NCI-H146 treated with DMSO at 0.1 percent for 48 hours (cell line): ENCODE measurements at regions not wholly inside any gene's neighbourhood (a gene's known extent, or its start where the extent isn't known, plus 50 kb on each side); places are given as distances from the start of the nearest gene placed in this dataset.
A peak's percentile ranks its signal among the peaks of the same experiment; 100 is the strongest.

Experiments
- DNase-seq: peaks from one replicate; lab custom pipeline; 2025; ENCODE audit not compliant: unreplicated experiment; lab: John Stamatoyannopoulos, UW

DNA sequence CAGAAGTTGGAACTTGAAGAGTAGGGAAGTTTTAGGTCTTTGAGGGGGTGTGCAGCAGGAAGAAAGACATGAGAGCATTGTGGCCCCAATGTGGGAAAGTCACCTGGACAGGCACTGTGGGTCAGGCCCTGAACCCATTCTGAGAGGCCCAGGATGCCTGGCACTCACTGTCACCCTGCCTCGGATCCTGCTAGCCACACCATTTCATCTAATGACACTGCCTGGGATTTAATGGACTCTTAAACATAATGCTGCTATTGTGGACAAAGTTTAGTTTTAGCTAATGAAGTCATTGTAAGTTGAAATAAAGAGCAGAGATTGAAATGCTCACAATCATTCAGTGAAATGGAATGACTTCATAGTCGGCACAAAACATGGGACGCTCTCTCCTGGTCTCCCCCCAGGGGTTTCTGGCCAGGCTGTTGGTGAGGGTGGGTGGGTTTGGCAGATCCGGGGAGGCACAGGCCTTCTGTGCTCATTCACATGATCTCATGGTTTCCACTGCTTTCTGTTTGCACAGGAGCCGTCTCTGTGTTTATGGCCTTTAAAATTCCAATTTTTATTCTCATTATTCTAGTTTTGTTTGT lies 141.8 kb upstream of the KLHL29 start:
- DNase-seq = no peak

DNA sequence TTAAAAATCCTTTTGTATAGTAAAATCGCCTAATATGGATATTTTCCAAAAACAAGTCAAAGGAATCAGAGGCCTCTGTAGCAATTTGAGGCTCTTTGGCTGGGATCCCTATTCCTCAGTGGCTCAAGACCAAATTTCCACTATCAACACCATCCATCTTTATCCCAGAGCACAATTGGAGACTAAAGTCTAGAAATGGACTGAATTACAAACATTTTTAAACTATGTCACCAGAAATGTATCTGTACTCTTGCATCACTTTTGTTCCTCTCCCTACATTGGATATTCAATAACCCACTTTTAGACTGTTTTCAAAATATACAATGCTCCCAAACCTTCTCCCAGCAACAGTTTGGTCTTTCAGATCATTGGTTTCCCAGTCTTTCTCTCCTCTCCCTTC lies 140.4 kb upstream of the KLHL29 start:
- DNase-seq = no peak

DNA sequence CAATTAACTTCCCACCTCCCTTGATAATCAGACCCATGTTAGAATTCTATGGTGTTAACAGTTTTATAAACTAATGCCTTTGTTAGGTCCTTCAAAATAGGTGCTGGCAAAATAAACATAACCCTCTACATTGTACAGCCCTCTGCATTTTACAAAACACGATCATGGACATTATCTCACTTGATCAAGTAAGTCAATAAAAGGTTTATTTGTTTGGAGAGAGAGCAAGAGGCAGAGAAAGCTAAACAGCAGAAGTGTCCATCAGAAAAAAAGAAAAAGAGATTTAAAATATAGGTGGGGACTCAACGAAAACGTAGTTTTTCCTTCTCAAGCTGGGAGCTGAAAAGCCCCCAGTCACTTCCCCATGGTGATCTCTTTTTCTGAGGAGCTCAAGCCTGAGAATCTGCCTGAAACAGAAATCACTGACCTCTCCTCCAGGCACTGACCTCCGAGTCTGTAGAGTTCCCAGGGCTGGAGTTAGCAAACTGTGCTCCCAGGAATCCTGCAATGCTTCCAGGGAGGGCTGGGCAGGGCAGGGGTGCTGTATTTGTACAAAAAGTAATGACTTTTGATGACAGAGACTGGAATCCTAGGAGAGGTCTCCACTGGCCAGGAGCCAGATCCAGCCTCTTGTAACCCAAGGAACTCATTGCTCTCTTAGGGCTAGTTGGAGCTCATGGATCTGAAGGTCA lies 137.8 kb upstream of the KLHL29 start:
- DNase-seq = peak; percentile 15

DNA sequence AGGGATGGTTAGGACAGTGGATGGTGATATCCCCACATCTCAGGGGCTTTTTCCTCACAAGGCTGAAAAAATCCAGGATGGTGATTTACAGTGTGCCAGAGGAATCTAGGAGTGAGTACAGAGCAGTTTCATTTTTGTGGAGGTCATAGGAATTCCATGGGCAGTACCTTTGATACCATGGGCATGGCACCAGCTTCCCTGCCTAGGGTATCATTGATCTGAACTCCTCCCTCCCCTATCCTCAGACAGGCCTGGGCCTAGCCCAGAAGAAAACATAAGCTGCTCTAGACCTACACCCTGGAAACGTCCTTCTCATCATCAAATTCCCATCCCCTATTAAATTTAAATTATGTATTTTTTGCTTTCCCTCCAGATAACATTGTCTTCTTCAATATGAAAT lies 136.3 kb upstream of the KLHL29 start:
- no peak for DNase-seq

DNA sequence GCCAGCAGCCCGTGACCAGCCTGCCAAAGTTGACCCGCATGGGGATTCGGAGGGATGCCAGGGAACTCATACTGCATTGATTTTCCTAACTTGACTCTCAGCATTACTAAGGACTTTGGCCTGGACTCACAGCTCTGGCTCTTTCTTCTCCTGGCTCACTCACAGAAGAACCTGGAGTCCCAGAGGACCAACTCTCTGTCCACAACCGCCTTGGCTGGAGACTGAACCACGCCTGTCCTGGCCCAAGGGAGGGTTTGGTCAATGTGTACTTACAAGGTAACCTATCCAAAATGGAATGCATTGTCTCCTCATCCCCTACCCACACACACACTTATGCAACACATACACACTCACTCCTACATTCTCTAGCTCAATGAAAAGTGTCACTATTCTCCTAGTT lies 135.6 kb upstream of the KLHL29 start:
- no peak for DNase-seq

DNA sequence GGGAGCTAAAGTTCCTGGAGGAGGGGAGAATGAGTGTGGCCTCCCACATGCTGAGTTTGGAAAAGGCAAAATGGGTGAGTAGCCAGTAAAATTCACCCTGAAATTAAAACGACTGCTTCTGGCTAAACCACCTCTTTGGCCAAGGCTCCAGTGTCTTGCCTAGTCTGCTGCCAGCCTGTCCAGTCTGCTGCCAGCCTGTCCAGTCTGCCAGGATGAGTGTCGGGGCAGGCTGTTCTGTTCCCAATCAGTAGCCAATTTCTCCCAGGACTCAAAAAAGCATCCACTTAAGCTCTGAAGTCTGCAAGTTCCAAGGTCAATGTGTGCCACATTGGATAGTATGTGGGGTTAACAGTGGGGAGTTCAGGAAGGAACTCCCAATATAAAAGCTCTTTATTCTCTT lies 134.6 kb upstream of the KLHL29 start:
- DNase-seq = no peak

DNA sequence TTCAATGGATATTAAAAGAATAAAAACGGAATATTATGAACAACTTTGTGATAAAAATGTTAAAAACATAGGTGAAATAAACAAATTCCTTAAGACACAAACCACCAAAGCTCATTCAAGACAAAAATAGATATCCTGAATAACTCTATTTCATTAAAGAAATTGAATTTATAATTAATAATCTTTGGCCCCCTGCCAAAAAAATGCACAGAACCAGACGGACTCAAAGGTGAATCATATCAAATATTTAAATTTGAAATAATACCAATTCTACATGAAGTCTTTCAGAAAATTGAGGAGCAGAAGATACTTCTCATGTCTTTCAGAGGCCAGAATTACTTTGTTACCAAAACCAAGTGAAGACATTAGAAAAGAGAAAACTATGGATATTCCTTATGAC lies 128.3 kb upstream of the KLHL29 start:
- DNase-seq = no peak

DNA sequence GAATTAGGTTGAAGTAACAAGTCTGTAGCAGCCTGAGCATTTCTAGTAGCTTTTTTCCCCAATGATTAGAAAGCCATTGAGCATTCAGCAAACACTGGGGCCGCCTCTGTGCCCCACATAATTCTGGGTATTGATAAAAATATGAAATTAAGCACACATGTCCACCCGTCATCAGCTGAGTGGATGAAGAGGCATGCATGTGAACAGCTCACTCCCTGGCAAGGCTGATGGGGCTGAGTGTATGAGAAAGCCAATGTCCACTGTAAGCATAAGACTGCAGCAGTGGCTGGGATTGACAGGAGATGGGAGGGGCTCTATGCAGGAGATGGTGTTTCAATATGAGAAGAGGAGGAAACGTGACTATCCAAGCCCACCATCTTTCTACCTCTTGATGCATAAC lies 124.4 kb upstream of the KLHL29 start:
- no peak for DNase-seq

DNA sequence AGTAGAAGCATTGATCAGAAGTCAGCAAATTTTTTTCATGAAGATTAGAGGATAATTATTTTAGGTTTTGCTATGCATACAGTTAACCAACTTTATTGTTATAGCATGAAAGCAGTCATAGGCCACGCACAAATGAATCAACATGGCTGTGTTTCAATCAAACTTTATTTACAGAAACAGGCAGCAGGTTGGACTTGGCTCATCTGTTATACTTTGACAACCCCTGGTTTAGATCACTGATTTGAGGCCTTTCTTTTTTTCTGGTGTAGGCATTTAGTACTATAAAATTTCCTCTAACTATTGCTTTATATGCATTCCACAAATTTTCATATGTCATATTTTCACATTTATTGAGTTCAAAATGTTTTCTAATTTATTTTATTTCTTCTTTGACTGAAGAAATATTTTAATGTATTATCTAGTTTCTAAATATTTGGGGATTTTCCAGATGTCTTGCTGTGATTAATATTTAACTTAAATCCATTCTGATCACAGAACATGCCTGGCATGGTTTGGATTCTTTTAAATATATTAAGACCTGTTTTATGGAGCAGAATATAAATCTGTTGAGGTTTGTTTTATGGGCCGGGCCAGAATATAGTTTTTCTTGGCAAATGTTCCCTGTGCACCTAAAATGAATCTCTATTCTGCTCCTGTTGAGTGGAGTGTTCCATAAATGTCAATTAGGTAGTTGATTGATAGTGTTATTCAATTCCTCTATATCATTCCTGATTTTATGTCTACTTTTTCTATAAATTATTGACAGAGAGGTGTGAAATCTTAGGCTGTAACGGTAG lies 116.3 kb upstream of the KLHL29 start:
- no peak for DNase-seq

DNA sequence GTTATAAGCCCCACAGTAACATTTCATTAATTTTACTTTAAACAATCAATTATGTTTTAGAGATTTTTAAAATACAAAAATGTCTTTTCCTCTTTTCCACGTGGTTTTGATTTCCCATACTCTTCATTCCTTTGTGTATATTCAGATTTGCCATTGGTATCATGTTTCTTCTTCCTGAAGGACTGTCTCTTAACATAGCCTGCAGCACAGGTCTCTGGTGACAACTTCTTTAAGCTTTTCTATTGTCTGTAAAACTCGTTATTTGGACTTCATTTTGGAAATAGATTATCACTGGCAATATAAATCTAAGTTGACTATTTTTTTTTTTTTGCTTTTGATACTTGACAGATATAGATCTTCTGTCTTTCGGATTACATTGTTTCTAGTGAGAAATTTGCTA lies 115.2 kb upstream of the KLHL29 start:
- DNase-seq = no peak

DNA sequence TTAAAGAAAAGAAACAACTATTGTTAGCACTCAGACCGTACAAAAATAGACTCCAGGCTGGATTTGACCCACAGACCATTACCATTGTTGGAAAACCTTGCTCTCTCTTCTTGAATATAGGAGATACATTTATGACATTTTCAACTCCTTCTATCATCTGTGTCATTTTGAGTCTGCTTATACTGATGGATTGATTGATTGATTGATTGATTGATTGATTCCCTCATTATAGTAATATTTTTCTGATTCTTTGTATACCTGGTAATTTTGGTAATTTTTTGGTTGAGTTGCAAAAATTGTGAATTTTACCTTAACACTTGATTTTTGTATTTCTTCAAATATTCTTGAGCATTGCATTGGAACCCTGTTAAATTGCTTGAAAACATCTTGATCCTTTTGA lies 114.2 kb upstream of the KLHL29 start:
- DNase-seq = no peak

DNA sequence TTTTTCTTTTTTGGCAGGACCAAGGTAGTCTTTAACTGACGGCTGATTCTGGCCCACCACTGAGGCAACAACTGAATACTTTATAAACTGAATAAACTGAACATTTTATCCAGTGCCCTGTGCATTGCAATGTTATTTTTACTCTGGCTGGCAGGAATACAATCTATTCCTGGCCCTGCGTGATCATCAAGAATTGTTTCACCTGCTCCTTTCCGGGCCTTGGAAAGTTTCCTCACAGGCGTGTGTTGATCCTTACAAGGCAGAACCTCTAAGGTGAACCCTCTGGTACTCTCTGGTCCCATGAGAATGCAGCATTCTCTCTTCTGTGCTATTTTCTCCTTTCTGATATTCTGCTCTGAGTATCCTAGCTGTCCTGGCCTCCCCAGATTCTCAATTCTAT lies 113.7 kb upstream of the KLHL29 start:
- DNase-seq = no peak

DNA sequence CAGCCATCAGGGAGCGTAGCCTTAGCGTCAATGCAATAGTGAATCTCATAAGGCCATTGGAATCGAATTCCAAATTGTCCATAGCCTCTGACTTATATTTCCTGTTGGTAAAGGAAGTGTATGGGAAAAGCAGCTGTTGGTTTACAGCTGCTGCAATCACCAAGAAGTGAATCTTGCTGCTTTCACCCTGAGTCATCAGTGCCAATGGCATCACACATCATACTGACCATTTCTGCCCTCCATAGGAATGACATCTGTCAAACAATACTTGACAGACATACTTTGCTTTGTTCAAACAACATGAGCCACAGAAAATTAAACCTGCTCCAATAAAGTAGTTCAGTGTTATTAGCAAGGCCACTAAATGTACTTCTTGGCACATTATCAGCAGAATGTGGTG lies 111.2 kb upstream of the KLHL29 start:
- DNase-seq = no peak

DNA sequence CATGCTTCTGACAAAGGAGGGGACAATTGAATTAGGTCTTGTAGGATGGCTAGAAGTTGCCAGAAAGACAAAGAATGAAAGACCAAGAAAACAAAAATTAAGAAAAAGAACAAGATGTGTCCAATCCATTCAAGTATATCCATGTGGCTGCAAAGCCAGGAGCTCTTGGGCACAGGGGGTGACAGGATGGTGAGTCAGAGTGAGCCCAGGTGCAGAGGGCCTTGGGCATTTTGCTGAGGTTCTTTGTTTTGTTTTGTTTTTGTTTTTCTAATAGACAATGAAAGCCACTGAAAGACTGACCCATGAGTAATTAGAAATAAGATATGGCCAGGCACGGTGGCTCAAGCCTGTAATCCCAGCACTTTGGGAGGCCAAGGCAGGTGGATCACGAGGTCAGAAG lies 104.6 kb upstream of the KLHL29 start:
- DNase-seq = peak; percentile 32

DNA sequence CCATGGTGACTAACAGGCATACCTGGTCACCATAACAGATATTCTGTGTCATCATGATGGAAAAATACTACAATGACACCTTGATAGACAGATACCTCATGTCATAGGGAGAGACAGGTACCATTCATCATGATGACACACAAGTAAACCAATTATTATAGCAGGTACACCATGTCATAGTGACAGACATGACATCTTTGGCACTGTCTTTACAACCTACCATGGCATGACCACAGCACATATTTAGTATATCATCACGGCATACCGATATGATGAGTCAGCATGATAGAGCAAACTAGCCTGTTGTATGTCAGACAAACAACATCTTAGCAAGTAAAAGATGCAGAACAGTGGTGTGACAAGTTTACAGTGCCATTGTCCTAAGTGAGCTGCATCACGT lies 101.3 kb upstream of the KLHL29 start:
- DNase-seq = no peak

DNA sequence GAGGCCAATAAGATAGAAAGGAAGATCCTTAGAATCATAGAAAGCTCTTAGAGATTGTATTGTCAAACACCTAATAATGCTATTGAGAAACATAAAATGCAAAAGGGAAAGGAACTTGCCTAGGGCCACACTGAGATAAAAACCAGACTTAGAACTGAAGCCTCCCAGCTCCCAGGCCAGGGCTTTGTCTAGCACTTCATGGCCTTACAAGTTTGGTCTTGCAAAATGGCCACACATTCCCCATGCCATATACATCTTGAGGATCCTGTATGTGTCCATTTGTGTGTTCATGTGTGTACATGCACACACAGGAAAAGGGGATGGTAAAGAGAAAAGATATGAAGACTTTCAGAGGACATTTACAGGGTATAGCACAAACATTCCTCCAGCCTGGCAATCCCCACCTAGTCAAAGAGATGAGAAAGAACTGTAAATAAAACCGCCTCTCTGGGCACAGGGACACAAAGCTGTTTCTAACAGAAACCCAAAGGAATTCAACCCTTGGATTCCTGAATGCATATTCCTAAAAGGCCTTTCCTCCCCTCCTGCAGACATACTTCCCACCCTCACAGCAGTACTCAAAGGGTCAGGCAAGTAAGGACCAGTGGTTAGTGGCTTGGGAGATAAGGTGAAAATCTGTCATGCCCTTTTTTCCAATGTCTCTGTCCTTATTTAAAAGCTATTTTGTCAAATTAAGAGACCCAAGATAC lies 99.7 kb upstream of the KLHL29 start:
- no peak for DNase-seq

DNA sequence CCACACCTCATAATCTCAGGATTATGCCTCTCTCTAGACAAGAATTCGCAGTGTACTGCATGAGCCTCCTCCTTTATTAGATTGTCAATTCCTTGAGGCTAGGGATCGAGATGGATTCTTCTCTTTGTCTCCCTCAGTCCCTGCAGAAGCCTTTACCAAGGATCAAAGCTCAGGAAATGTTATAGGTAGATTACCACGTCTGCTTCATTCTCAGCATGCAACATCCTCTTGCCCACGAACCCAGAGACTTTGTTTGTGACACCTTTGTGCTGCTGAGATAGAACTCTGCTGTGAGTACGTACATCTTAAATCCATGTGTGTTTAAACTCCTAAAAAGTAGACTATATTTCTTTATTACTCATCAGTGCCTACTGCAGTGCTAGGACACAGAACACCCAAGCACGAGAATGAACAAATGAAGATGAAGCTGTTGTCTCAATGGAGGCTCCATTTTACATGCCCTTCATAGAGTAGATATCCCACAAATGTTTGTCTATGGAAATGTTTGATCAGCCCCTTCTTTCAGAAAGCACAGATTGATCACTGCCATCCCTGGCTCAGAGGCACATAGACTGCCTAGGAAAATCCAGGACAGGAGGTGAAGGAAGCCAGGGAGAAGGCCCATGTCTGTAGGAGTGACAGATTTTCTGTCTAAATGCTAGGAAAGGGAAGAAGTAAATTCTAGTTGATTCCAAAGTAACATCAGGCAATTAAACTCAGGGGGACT lies 98.8 kb upstream of the KLHL29 start:
- DNase-seq = no peak

DNA sequence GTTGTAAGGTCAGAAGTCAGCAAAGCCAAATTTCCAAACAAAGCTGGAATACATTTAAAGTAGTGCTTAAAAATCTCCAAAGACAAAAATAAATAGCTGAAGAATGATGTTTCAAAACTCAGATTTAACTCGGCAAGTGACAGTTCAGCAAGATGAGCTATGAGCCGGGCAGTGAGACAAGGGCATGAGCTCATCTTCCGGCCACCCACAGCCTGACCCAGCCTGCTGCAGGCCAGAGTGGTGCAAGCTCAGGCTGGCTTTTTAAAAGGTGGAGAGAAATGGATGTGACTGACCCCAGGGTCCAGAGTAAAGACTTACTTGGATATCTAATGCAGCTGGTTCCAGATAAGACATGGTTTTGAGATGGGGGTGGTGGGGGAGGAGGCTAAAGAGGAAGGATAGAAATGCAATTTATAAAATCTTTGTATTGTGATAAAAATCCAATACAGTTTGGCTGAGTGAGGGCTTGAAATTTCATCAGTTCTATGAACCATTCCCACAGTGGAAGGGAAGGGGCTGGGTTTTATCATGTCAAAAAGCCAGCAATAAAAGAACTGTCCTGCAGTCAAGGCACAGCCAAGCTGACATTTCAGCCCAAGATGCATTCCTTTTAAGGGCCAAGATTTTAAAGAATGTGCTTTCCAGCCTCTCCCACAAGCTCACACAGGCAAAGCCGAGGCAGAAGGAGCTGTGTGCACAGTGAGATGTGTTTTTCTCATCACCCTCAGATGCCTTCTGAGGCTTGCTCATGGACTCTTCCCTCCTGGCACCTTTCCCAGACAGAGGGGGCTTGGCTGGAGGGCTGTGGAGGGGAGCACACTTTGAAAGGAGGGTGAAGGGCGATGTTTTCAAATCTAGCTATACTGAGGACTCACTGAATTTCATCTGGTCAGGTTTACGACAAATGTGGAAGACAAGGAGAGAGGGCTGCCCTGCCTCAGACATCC lies 97.9 kb upstream of the KLHL29 start:
- DNase-seq = no peak

DNA sequence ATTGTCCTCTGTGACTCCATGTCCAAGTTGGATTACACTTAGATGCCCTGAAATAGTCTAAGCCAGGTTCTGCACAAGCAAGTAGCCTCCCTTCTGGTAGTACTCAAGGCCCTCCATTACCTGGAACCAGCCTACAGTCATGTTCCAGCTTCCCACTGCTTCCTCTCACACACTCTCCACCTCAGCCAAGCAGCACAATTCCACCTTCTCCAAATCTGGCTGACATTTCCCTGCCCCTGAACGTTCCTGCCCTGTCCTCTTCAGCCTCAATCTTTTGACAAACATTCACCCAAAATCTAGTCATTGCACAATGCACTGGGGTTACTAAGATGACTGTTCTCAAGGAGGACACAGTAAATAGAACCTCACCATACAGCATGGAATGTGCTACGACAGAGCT lies 95.3 kb upstream of the KLHL29 start:
- DNase-seq = no peak

DNA sequence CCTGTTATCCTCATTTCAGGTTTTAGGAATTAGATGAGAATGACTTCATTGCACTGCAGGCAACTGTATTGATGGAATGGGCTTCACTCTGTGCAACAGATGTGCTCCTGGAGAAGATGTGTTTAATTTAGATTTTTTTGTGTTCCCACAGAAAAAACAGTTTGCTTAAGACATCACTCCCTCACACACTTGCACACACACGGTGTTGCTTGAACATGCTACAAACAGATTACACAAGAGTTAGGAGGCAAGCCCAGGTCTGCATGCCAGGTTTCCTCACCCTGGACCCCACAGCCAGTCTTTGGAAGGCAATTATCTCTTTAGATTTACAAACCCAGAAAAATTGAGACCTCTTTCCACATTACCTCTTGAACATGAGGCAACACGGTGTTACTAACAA lies 93.7 kb upstream of the KLHL29 start:
- no peak for DNase-seq
